ENCODE measurements at regions not wholly inside any gene's neighbourhood (a gene's known extent, or its start where the extent isn't known, plus 50 kb on each side); places are given as distances from the start of the nearest gene placed in this dataset.
"Not testable (repeated sequence)": the region's sequence is repeated elsewhere in the genome, so short reads cannot be mapped to it uniquely, and the experiment has no call there.

- intact Hi-C loops (cut with micrococcal nuclease) = no loop called here
- DNase-seq = no peak
- peak; percentile 43 for ATAC-seq
These were observed 307.7 kb downstream of the RPLP1 start for GRCh38 chr15:69760258-69760845.

GRCh38 chr15:69760890-69761568 lies 308.4 kb downstream of the RPLP1 start:
- DNase-seq (peak; percentile 34), ATAC-seq (peak; percentile 86)
- intact Hi-C loops (cut with micrococcal nuclease) = no loop called here

- DNase-seq (no peak), ATAC-seq (no peak)
- intact Hi-C loops (cut with micrococcal nuclease) = no loop called here
These were observed 309.9 kb downstream of the RPLP1 start for GRCh38 chr15:69762373-69763148.

GRCh38 chr15:69763831-69764230 lies 311.2 kb downstream of the RPLP1 start:
- ATAC-seq (no peak), DNase-seq (no peak)
- intact Hi-C loops (cut with micrococcal nuclease) = no loop called here

GRCh38 chr15:69766156-69766555 lies 313.5 kb downstream of the RPLP1 start:
- no peak for ATAC-seq

GRCh38 chr15:69767191-69767590 lies 314.6 kb downstream of the RPLP1 start:
- ATAC-seq = no peak

More at GRCh38 chr15:69766156-69766555, 313.5 kb downstream of the RPLP1 start:
- DNase-seq = no peak
- intact Hi-C loops (cut with micrococcal nuclease) = no loop called here

GRCh38 chr15:69769336-69769735 lies 316.7 kb downstream of the RPLP1 start:
- DNase-seq; intact Hi-C loops (cut with micrococcal nuclease); ATAC-seq: not testable (repeated sequence)

More at GRCh38 chr15:69767191-69767590, 314.6 kb downstream of the RPLP1 start:
- no peak for DNase-seq
- intact Hi-C loops (cut with micrococcal nuclease) = no loop called here

GRCh38 chr15:69774258-69774657 lies 321.6 kb downstream of the RPLP1 start:
- intact Hi-C loops (cut with micrococcal nuclease); ATAC-seq; DNase-seq: not testable (repeated sequence)

- ATAC-seq; DNase-seq; intact Hi-C loops (cut with micrococcal nuclease): not testable (repeated sequence)
These were observed 322.1 kb downstream of the RPLP1 start for GRCh38 chr15:69774711-69775110.

GRCh38 chr15:69777356-69777755 lies 320.4 kb downstream of the TLE3 start:
- ATAC-seq = no peak
- no peak for DNase-seq
- intact Hi-C loops (cut with micrococcal nuclease) = no loop called here

GRCh38 chr15:69780374-69780773 lies 317.3 kb downstream of the TLE3 start:
- DNase-seq (no peak), ATAC-seq (no peak)
- intact Hi-C loops (cut with micrococcal nuclease) = no loop called here

- DNase-seq = no peak
- ATAC-seq = no peak
- intact Hi-C loops (cut with micrococcal nuclease) = no loop called here
These were observed 316.7 kb downstream of the TLE3 start for GRCh38 chr15:69780981-69781380.

- ATAC-seq (no peak), DNase-seq (no peak)
- intact Hi-C loops (cut with micrococcal nuclease) = no loop called here
These were observed 316.1 kb downstream of the TLE3 start for GRCh38 chr15:69781411-69782125.

GRCh38 chr15:69782139-69782658 lies 315.5 kb downstream of the TLE3 start:
- DNase-seq (no peak), ATAC-seq (no peak)
- intact Hi-C loops (cut with micrococcal nuclease) = no loop called here

GRCh38 chr15:69782809-69783208 lies 314.9 kb downstream of the TLE3 start:
- no peak for DNase-seq

GRCh38 chr15:69783211-69783610 lies 314.5 kb downstream of the TLE3 start:
- no peak for ATAC-seq
- DNase-seq = no peak
- intact Hi-C loops (cut with micrococcal nuclease) = no loop called here

More at GRCh38 chr15:69782809-69783208, 314.9 kb downstream of the TLE3 start:
- ATAC-seq = peak; percentile 51
- intact Hi-C loops (cut with micrococcal nuclease) = no loop called here

GRCh38 chr15:69784798-69785566 lies 312.7 kb downstream of the TLE3 start:
- no peak for DNase-seq
- intact Hi-C loops (cut with micrococcal nuclease) = no loop called here
- ATAC-seq = no peak

GRCh38 chr15:69786136-69786701 lies 311.5 kb downstream of the TLE3 start:
- intact Hi-C loops (cut with micrococcal nuclease) = no loop called here

More at GRCh38 chr15:69786136-69786701, 311.5 kb downstream of the TLE3 start:
- ATAC-seq = no peak
- no peak for DNase-seq

Data from left ventricle myocardium superior (tissue), 1 donor.